Erythroblast (primary cell): ENCODE measurements at regions not wholly inside any gene's neighbourhood (a gene's known extent, or its start where the extent isn't known, plus 50 kb on each side); places are given as distances from the start of the nearest gene placed in this dataset.

Experiments used
- GATA1 ChIP-seq: IDR thresholded peaks from 2 replicates; pipeline ENCODE4 v1.6.1; 2011; ENCODE audit warnings: low read depth, mild to moderate bottlenecking, control low read depth, low read length, moderate library complexity
- POLR2A ChIP-seq: IDR thresholded peaks from 2 replicates; pipeline ENCODE4 v1.6.1; 2011; ENCODE audit warnings: mild to moderate bottlenecking, low read length

- TF ChIP-seq POLR2A = no peak
- no peak for TF ChIP-seq GATA1
Measured at GRCh38 chr11:119806064-119806915, 77.3 kb upstream of the NECTIN1 start.
